HEK293 (cell line): ENCODE measurements at regions not wholly inside any gene's neighbourhood (a gene's known extent, or its start where the extent isn't known, plus 50 kb on each side); places are given as distances from the start of the nearest gene placed in this dataset.

Experiments
- CTCF ChIA-PET: fragments of 350-600 bp; formaldehyde crosslinking; extraction: SDS; loops from one replicate; lab custom pipeline; 2021; ENCODE audit warnings: antibody characterized with exemption; lab: Yijun Ruan, JAX
- POLR2A ChIA-PET: fragments of 300-600 bp; formaldehyde crosslinking; extraction: SDS; loops from one replicate; lab custom pipeline; 2020; ENCODE audit warnings: antibody characterized with exemption, inconsistent platforms; lab: Yijun Ruan, JAX
- H3K27ac ChIP-seq: fragments of 200-500 bp; sonication (Bioruptor generic); 2 replicates; pipeline ENCODE4 v1.5.1; 2014; ENCODE audit warnings: low read depth, low read length, control low read depth, inconsistent platforms; ENCODE audit errors: extremely low read depth
- H3K36me3 ChIP-seq, 2 experiments: fragments of 200-500 bp in 1 of 2; sonication (Bioruptor generic) in 1 of 2; 1 replicate in 1 of 2; 2 replicates in 1 of 2; pipeline ENCODE4 v1.5.1; 2014 to 2017; ENCODE audit warnings: inconsistent platforms in 2 of 2, low read length in 2 of 2; ENCODE audit not compliant: control insufficient read depth in 2 of 2, insufficient read depth in 1 of 2
- H3K4me1 ChIP-seq: fragments of 200-500 bp; sonication (Bioruptor generic); 2 replicates; pipeline ENCODE4 v1.5.1; 2014; ENCODE audit warnings: mild to moderate bottlenecking, low read length, inconsistent platforms; ENCODE audit not compliant: control insufficient read depth, insufficient read depth
- H3K4me3 ChIP-seq: 2 replicates; pipeline ENCODE4 v1.5.1; 2011; ENCODE audit warnings: low read depth, mild to moderate bottlenecking, control low read depth, low read length, moderate library complexity
- H3K9me3 ChIP-seq: fragments of 200-500 bp; sonication (Bioruptor generic); 2 replicates; pipeline ENCODE4 v1.5.1; 2014; ENCODE audit warnings: low read depth, low read length, inconsistent platforms; ENCODE audit not compliant: control insufficient read depth, insufficient read depth
- BCL11A ChIP-seq: fragments of 450-650 bp; formaldehyde crosslinking; IDR thresholded peaks from 2 replicates; pipeline ENCODE4 v1.5.1; 2016; ENCODE audit warnings: low read depth, missing biosample characterization, missing genetic modification characterization
- KLF7 ChIP-seq: fragments of 450-650 bp; formaldehyde crosslinking; IDR thresholded peaks from 2 replicates; pipeline ENCODE4 v1.5.1; 2016; ENCODE audit warnings: missing biosample characterization, missing genetic modification characterization, borderline replicate concordance
- PRDM1 ChIP-seq: fragments of 450-650 bp; formaldehyde crosslinking; IDR thresholded peaks from 2 replicates; pipeline ENCODE4; 2016; ENCODE audit warnings: missing biosample characterization, missing genetic modification characterization
- TCF7L2 ChIP-seq: IDR thresholded peaks from 2 replicates; pipeline ENCODE4 v1.6.1; 2011; ENCODE audit warnings: low read depth, mild to moderate bottlenecking, inconsistent platforms, low read length, moderate library complexity, borderline replicate concordance
- ZFP3 ChIP-seq: fragments of 450-650 bp; formaldehyde crosslinking; IDR thresholded peaks from 2 replicates; pipeline ENCODE4 v1.5.1; 2016; ENCODE audit warnings: low read depth, missing biosample characterization, missing genetic modification characterization
- ZNF112 ChIP-seq: fragments of 450-650 bp; formaldehyde crosslinking; IDR thresholded peaks from 2 replicates; pipeline ENCODE4 v1.5.0; 2017; ENCODE audit warnings: missing biosample characterization, missing genetic modification characterization
- ZNF214 ChIP-seq: fragments of 450-650 bp; formaldehyde crosslinking; IDR thresholded peaks from 2 replicates; pipeline ENCODE4 v1.5.1; 2017; ENCODE audit warnings: missing biosample characterization, mild to moderate bottlenecking, missing genetic modification characterization, borderline replicate concordance
- ZNF223 ChIP-seq: fragments of 450-650 bp; formaldehyde crosslinking; IDR thresholded peaks from 2 replicates; pipeline ENCODE4 v1.5.1; 2016; ENCODE audit warnings: missing biosample characterization, missing genetic modification characterization
- ZNF23 ChIP-seq: fragments of 450-650 bp; formaldehyde crosslinking; IDR thresholded peaks from 2 replicates; pipeline ENCODE4 v1.5.1; 2016; ENCODE audit warnings: missing biosample characterization, missing genetic modification characterization, borderline replicate concordance
- ZNF266 ChIP-seq: fragments of 450-650 bp; formaldehyde crosslinking; IDR thresholded peaks from 2 replicates; pipeline ENCODE4 v1.5.1; 2016; ENCODE audit warnings: missing biosample characterization, missing genetic modification characterization, low read depth
- ZNF433 ChIP-seq: fragments of 450-650 bp; formaldehyde crosslinking; IDR thresholded peaks from 2 replicates; pipeline ENCODE4 v1.5.1; 2016; ENCODE audit warnings: missing biosample characterization, missing genetic modification characterization, low read depth
- ZNF600 ChIP-seq: fragments of 450-650 bp; formaldehyde crosslinking; IDR thresholded peaks from 2 replicates; pipeline ENCODE4 v1.5.1; 2016; ENCODE audit warnings: missing biosample characterization, missing genetic modification characterization
- ZNF621 ChIP-seq: fragments of 450-650 bp; formaldehyde crosslinking; IDR thresholded peaks from 2 replicates; pipeline ENCODE4 v1.5.1; 2017; ENCODE audit warnings: missing biosample characterization, missing genetic modification characterization
- ZNF670 ChIP-seq: fragments of 450-650 bp; formaldehyde crosslinking; IDR thresholded peaks from 2 replicates; pipeline ENCODE4 v1.5.1; 2016; ENCODE audit warnings: missing biosample characterization, missing genetic modification characterization, low read depth
- ZNF777 ChIP-seq: fragments of 450-650 bp; formaldehyde crosslinking; IDR thresholded peaks from 2 replicates; pipeline ENCODE4 v1.5.1; 2017; ENCODE audit warnings: missing biosample characterization, missing genetic modification characterization, borderline replicate concordance
- TF ChIP-seq, protein P1 (sequence below): fragments of 450-650 bp; formaldehyde crosslinking; IDR thresholded peaks from 2 replicates; pipeline ENCODE4 v1.5.1; 2017; ENCODE audit warnings: missing biosample characterization, missing genetic modification characterization
- TF ChIP-seq, protein P2 (sequence below): fragments of 450-650 bp; formaldehyde crosslinking; IDR thresholded peaks from 2 replicates; pipeline ENCODE4 v1.5.1; 2016; ENCODE audit warnings: missing biosample characterization, missing genetic modification characterization, borderline replicate concordance
- TF ChIP-seq, protein P3 (sequence below): fragments of 450-650 bp; formaldehyde crosslinking; conservative IDR thresholded peaks from 2 replicates; pipeline ENCODE4 v1.5.1; 2016; ENCODE audit warnings: low read depth, missing biosample characterization, missing genetic modification characterization

DNA sequence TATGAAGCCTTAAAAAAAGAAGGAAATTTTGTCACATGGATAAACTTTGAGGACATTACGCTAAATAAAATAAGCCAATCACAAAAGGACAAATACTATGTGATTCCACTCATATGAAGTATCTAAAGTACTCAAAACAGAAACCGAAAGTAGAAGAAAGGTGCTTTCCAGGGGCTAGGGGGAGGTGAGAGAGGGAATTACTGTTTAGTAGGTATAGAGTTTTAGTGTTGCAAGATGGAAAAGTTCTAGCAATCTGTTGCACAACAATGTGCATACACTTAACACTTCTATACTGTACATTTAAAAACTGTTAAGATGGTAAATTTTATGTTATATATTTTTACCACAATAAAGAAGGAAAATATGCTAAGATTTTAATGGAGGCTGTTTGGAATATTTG is 83.0 kb downstream of the POLR1D start:
- no peak overlapping the region for H3K4me3 ChIP-seq
- no peaks in the 10 kb centered on the region for H3K36me3 ChIP-seq
- no peaks in the 10 kb centered on the region for H3K9me3 ChIP-seq
- H3K4me1 ChIP-seq, result no peaks in the 10 kb centered on the region
- ChIA-PET POLR2A (no interaction called here), CTCF (no interaction called here)
- TF ChIP-seq ZFP3 (tag by site-specific recombination) (no peak), KLF7 (tag by site-specific recombination) (no peak), ZNF433 (no peak), ZNF23 (tag by site-specific recombination) (no peak), ZNF670 (tag by site-specific recombination) (no peak)
- TF ChIP-seq, protein P1, sequence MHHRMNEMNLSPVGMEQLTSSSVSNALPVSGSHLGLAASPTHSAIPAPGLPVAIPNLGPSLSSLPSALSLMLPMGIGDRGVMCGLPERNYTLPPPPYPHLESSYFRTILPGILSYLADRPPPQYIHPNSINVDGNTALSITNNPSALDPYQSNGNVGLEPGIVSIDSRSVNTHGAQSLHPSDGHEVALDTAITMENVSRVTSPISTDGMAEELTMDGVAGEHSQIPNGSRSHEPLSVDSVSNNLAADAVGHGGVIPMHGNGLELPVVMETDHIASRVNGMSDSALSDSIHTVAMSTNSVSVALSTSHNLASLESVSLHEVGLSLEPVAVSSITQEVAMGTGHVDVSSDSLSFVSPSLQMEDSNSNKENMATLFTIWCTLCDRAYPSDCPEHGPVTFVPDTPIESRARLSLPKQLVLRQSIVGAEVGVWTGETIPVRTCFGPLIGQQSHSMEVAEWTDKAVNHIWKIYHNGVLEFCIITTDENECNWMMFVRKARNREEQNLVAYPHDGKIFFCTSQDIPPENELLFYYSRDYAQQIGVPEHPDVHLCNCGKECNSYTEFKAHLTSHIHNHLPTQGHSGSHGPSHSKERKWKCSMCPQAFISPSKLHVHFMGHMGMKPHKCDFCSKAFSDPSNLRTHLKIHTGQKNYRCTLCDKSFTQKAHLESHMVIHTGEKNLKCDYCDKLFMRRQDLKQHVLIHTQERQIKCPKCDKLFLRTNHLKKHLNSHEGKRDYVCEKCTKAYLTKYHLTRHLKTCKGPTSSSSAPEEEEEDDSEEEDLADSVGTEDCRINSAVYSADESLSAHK (tag by site-specific recombination), result no peak
- TF ChIP-seq, protein P2, sequence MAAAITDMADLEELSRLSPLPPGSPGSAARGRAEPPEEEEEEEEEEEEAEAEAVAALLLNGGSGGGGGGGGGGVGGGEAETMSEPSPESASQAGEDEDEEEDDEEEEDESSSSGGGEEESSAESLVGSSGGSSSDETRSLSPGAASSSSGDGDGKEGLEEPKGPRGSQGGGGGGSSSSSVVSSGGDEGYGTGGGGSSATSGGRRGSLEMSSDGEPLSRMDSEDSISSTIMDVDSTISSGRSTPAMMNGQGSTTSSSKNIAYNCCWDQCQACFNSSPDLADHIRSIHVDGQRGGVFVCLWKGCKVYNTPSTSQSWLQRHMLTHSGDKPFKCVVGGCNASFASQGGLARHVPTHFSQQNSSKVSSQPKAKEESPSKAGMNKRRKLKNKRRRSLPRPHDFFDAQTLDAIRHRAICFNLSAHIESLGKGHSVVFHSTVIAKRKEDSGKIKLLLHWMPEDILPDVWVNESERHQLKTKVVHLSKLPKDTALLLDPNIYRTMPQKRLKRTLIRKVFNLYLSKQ (tag by site-specific recombination), result no peak
- H3K27ac ChIP-seq, result no peak overlapping the region

DNA sequence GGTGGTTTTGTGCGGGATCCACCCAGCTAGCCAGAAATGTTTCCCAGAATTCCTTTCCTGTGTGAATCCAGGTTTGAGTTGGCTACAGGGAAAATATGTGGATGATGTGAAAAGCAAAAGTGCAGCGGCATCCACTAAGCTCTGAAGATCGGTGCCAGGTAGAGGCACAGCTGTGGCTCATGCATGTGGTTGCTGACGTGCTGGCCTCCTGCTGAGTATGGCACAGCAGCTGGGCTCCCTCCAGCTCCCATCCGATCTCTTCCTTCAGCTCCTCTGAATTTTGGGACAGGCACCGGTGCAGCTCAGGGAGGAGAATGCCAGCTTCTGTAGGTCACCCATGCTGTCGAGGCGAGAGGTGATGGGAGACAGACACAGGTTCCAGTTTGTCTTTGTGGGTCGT is 84.0 kb upstream of the GSX1 start:
- POLR2A ChIA-PET, result no interaction called here
- CTCF ChIA-PET, result no interaction called here
- TF ChIP-seq ZNF223 (tag by site-specific recombination), result no peak
- no peak for TF ChIP-seq ZNF777 (tag by site-specific recombination)
- TF ChIP-seq ZNF266 (tag by site-specific recombination), result no peak
- TF ChIP-seq ZNF600 (tag by site-specific recombination), result no peak
- TF ChIP-seq ZNF214, result no peak
- TF ChIP-seq, protein P2 (tag by site-specific recombination), result no peak
- Histone ChIP-seq H3K4me3 (no peak overlapping the region), H3K9me3 (no peaks in the 10 kb centered on the region), H3K27ac (no peak overlapping the region), H3K4me1 (no peaks in the 10 kb centered on the region), H3K36me3 (no peaks in the 10 kb centered on the region)

DNA sequence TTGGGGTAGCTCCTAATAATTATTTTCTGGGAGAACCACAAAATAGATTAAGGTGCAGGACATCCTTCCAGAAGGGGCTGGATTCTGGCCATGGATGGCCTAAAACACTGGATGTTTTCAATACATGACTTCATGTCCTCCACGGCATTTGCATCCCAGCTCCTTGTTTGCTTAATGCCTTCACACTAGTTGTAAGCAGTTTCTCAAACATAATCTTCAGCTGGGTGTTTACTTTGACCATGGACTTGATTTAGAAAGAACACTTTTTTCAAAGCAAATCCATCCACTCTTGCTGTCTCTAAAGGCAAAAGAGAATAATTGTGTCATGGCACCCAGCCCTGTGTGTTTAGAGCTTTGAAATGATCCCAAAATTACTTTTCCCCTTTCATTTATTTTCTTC is 82.5 kb upstream of the GSX1 start:
- POLR2A ChIA-PET, result no interaction called here
- CTCF ChIA-PET, result interaction anchor here (0.5 to 1.3 kb wide), 4 partner anchors 117 to 329 kb away, joined by 3 to 6 read pairs (median 4); no protein-coding TSS in a partner anchor
- no peaks in the 10 kb centered on the region for H3K9me3 ChIP-seq
- no peak overlapping the region for H3K4me3 ChIP-seq
- no peak overlapping the region for H3K27ac ChIP-seq
- no peaks in the 10 kb centered on the region for H3K4me1 ChIP-seq
- no peaks in the 10 kb centered on the region for H3K36me3 ChIP-seq
- TF ChIP-seq PRDM1 (no peak), ZNF112 (tag by site-specific recombination) (no peak), ZNF266 (tag by site-specific recombination) (no peak), ZNF214 (no peak), BCL11A (tag by site-specific recombination) (no peak), TCF7L2 (no peak), ZNF621 (no peak), ZFP3 (tag by site-specific recombination) (no peak)
- TF ChIP-seq, protein P3, sequence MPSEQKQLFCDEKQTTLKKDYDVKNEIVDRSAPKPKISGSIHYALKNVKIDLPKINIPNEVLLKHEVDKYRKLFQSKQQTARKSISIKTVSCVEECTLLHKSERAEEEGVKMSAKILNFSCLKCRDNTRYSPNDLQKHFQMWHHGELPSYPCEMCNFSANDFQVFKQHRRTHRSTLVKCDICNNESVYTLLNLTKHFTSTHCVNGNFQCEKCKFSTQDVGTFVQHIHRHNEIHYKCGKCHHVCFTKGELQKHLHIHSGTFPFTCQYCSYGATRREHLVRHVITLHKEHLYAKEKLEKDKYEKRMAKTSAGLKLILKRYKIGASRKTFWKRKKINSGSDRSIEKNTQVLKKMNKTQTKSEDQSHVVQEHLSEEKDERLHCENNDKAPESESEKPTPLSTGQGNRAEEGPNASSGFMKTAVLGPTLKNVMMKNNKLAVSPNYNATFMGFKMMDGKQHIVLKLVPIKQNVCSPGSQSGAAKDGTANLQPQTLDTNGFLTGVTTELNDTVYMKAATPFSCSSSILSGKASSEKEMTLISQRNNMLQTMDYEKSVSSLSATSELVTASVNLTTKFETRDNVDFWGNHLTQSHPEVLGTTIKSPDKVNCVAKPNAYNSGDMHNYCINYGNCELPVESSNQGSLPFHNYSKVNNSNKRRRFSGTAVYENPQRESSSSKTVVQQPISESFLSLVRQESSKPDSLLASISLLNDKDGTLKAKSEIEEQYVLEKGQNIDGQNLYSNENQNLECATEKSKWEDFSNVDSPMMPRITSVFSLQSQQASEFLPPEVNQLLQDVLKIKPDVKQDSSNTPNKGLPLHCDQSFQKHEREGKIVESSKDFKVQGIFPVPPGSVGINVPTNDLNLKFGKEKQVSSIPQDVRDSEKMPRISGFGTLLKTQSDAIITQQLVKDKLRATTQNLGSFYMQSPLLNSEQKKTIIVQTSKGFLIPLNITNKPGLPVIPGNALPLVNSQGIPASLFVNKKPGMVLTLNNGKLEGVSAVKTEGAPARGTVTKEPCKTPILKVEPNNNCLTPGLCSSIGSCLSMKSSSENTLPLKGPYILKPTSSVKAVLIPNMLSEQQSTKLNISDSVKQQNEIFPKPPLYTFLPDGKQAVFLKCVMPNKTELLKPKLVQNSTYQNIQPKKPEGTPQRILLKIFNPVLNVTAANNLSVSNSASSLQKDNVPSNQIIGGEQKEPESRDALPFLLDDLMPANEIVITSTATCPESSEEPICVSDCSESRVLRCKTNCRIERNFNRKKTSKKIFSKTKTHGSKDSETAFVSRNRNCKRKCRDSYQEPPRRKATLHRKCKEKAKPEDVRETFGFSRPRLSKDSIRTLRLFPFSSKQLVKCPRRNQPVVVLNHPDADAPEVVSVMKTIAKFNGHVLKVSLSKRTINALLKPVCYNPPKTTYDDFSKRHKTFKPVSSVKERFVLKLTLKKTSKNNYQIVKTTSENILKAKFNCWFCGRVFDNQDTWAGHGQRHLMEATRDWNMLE, result no peak
